HCT116 (cell line): ENCODE measurements at regions not wholly inside any gene's neighbourhood (a gene's known extent, or its start where the extent isn't known, plus 50 kb on each side); places are given as distances from the start of the nearest gene placed in this dataset.

Experiments
- ATAC-seq: fragments of 200-7000 bp; cut with Tn5 transposase; 2 replicates; pipeline ENCODE4 v1.9.1; 2020; ENCODE audit warnings: mild to moderate bottlenecking, moderate library complexity
- BruUV-seq: library from RNA; stranded (reverse); fragments of 400-500 nt; replicated peaks from 2 replicates; lab custom pipeline; 2021; lab: Mats Ljungman, UMichigan
- CTCF ChIA-PET: fragments of 300-600 bp; sonication (Branson Sonifier 250); formaldehyde crosslinking; loops from one replicate; lab custom pipeline; 2021; ENCODE audit warnings: antibody characterized with exemption; lab: Charles Lee
- POLR2A ChIA-PET: fragments of 300-600, 350-600 bp; sonication (Branson Sonifier 250); formaldehyde crosslinking; loops from one replicate; lab custom pipeline; 2021; ENCODE audit warnings: antibody characterized with exemption; lab: Charles Lee
- RAD21 ChIA-PET, 2 experiments: fragments of 300-600 bp; sonication (Branson Sonifier 250); formaldehyde crosslinking; loops; one replicate each; lab custom pipeline; 2023; ENCODE audit warnings: low total read pairs in 2 of 2; ENCODE audit not compliant: uncharacterized antibody in 2 of 2, unreplicated experiment in 2 of 2, low non-redundant PET in 1 of 2; lab: Charles Lee
- DNase-seq: peaks from one replicate; pipeline ENCODE4 v3.0.0-alpha.2; 2010; ENCODE audit warnings: low read depth, low spot score
- H2AFZ ChIP-seq: fragments of 200-600 bp; shearing (Covaris generic), sonication (generic); 2 replicates; pipeline ENCODE4 v1.6.1; 2017; ENCODE audit warnings: low read depth, mixed run types, mixed read lengths, antibody characterized with exemption, low read length; ENCODE audit not compliant: poor library complexity, severe bottlenecking
- H3K27ac ChIP-seq: 2 replicates; pipeline ENCODE4 v1.5.1; 2012; ENCODE audit warnings: low read depth, low read length
- H3K27me3 ChIP-seq: fragments of 200-600 bp; sonication (generic); 2 replicates; pipeline ENCODE4 v1.6.1; 2016; ENCODE audit warnings: mixed run types, low read length, mixed read lengths; ENCODE audit not compliant: insufficient read depth
- H3K36me3 ChIP-seq, 2 experiments: fragments of 200-500 bp in 1 of 2; fragments of 200-600 bp in 1 of 2; sonication (Bioruptor generic) in 1 of 2; sonication (generic) in 1 of 2; 2 replicates each; pipeline versions ENCODE4 v1.5.1 to v1.6.1; 2014 to 2016; ENCODE audit warnings: low read length in 2 of 2, inconsistent platforms in 1 of 2, mixed read lengths in 1 of 2, mixed run types in 1 of 2; ENCODE audit not compliant: insufficient read depth in 2 of 2, control insufficient read depth in 1 of 2
- H3K4me1 ChIP-seq, 2 experiments: fragments of 200-600 bp in 1 of 2; sonication (generic) in 1 of 2; 2 replicates each; pipeline versions ENCODE4 v1.5.1 to v1.6.1; 2012 to 2017; ENCODE audit warnings: low read length in 2 of 2, inconsistent platforms in 1 of 2, mild to moderate bottlenecking in 1 of 2, mixed read lengths in 1 of 2, mixed run types in 1 of 2, moderate library complexity in 1 of 2; ENCODE audit not compliant: insufficient read depth in 2 of 2, control insufficient read depth in 1 of 2
- H3K4me2 ChIP-seq: fragments of 200-600 bp; sonication (generic); 2 replicates; pipeline ENCODE4 v1.6.1; 2017; ENCODE audit warnings: mixed run types, low read length, mixed read lengths
- H3K4me3 ChIP-seq, 2 experiments: fragments of 200-600 bp in 1 of 2; sonication (generic) in 1 of 2; replicated peaks in 1 of 2; 2 replicates each; pipeline ENCODE4 v1.5.1; 2011 to 2016; ENCODE audit warnings: low read length in 2 of 2, control low read depth in 1 of 2, low read depth in 1 of 2, mild to moderate bottlenecking in 1 of 2, mixed read lengths in 1 of 2, mixed run types in 1 of 2
- H3K79me2 ChIP-seq: fragments of 200-600 bp; sonication (generic); 2 replicates; pipeline ENCODE4 v1.6.1; 2017; ENCODE audit warnings: mild to moderate bottlenecking, mixed run types, low read length, moderate library complexity, mixed read lengths; ENCODE audit not compliant: insufficient read depth
- H3K9ac ChIP-seq: fragments of 200-600 bp; sonication (generic); 2 replicates; pipeline ENCODE4 v1.6.1; 2016; ENCODE audit warnings: low read length, mixed read lengths
- H3K9me2 ChIP-seq: fragments of 200-600 bp; sonication (generic), shearing (Covaris generic); 2 replicates; pipeline ENCODE4 v1.6.1; 2017; ENCODE audit warnings: mixed run types, mild to moderate bottlenecking, moderate library complexity; ENCODE audit not compliant: insufficient read depth
- H3K9me3 ChIP-seq, 2 experiments: fragments of 200-500 bp in 1 of 2; fragments of 200-600 bp in 1 of 2; sonication (Bioruptor generic) in 1 of 2; sonication (generic) in 1 of 2; 2 replicates each; pipeline ENCODE4 v1.6.1; 2014 to 2017; ENCODE audit warnings: low read length in 2 of 2, mixed read lengths in 2 of 2, inconsistent platforms in 1 of 2, low read depth in 1 of 2, mild to moderate bottlenecking in 1 of 2, mixed run types in 1 of 2, moderate library complexity in 1 of 2; ENCODE audit not compliant: control insufficient read depth in 1 of 2, insufficient read depth in 1 of 2
- H4K20me1 ChIP-seq: fragments of 200-600 bp; sonication (generic), shearing (Covaris generic); 2 replicates; pipeline ENCODE4 v1.6.1; 2017; ENCODE audit warnings: mixed run types, mild to moderate bottlenecking, moderate library complexity; ENCODE audit not compliant: insufficient read depth
- CBX3 ChIP-seq: IDR thresholded peaks from 2 replicates; pipeline ENCODE4 v1.6.1; 2012; ENCODE audit warnings: low read depth
- CEBPB ChIP-seq: IDR thresholded peaks from 2 replicates; pipeline ENCODE4 v1.6.1; 2012; ENCODE audit warnings: low read depth
- EGR1 ChIP-seq: IDR thresholded peaks from 2 replicates; pipeline ENCODE4 v1.6.1; 2012; ENCODE audit warnings: low read depth
- ELF1 ChIP-seq: IDR thresholded peaks from 2 replicates; pipeline ENCODE4 v1.6.1; 2012; ENCODE audit warnings: low read depth, borderline replicate concordance
- EZH2 ChIP-seq: fragments of 200-600 bp; sonication (generic); IDR thresholded peaks from 2 replicates; pipeline ENCODE4 v1.6.1; 2017; ENCODE audit warnings: antibody characterized with exemption, mixed run types
- FOSL1 ChIP-seq: IDR thresholded peaks from 2 replicates; pipeline ENCODE4 v1.6.1; 2012; ENCODE audit warnings: low read depth
- JUND ChIP-seq: IDR thresholded peaks from 2 replicates; pipeline ENCODE4 v1.6.1; 2012
- POLR2A ChIP-seq: IDR thresholded peaks from 2 replicates; pipeline ENCODE4 v1.7.0; 2011; ENCODE audit warnings: borderline replicate concordance; ENCODE audit not compliant: insufficient read depth, insufficient read length; ENCODE audit errors: extremely low read depth
- POLR2AphosphoS5 ChIP-seq: IDR thresholded peaks from 2 replicates; pipeline ENCODE4 v1.6.1; 2011; ENCODE audit warnings: mild to moderate bottlenecking, low read depth, low read length, moderate library complexity
- RAD21 ChIP-seq: IDR thresholded peaks from 2 replicates; pipeline ENCODE4 v1.6.1; 2012; ENCODE audit warnings: low read depth, mild to moderate bottlenecking
- SIN3A ChIP-seq: IDR thresholded peaks from 2 replicates; pipeline ENCODE4 v1.6.1; 2012; ENCODE audit warnings: low read depth
- SP1 ChIP-seq: IDR thresholded peaks from 2 replicates; pipeline ENCODE4 v1.6.1; 2012; ENCODE audit warnings: low read depth
- SRF ChIP-seq: IDR thresholded peaks from 2 replicates; pipeline ENCODE4 v1.6.1; 2012; ENCODE audit warnings: low read depth
- TCF7L2 ChIP-seq: IDR thresholded peaks from 2 replicates; pipeline ENCODE4 v1.7.0; 2011; ENCODE audit warnings: borderline replicate concordance, inconsistent platforms; ENCODE audit not compliant: insufficient read depth, insufficient read length; ENCODE audit errors: extremely low read depth
- YY1 ChIP-seq: IDR thresholded peaks from 2 replicates; pipeline ENCODE4 v1.6.1; 2011; ENCODE audit warnings: low read length, low read depth, moderate library complexity, mild to moderate bottlenecking; ENCODE audit not compliant: insufficient replicate concordance; ENCODE audit errors: extremely low read depth
- intact Hi-C: fragments of 100-400 bp; cut with micrococcal nuclease; formaldehyde crosslinking; loops from 2 replicates; pipeline ENCODE4 v1.10.0; 2022
- TF ChIP-seq, protein P1 (sequence below), 3 experiments: fragments of 200-600 bp in 1 of 3; sonication (generic) in 1 of 3; IDR thresholded peaks in 2 of 3; conservative IDR thresholded peaks in 1 of 3; 2 replicates each; pipeline ENCODE4 v1.5.1; 2012 to 2017; ENCODE audit warnings: low read depth in 2 of 3, low read length in 2 of 3, antibody characterized with exemption in 1 of 3, borderline replicate concordance in 1 of 3, control low read depth in 1 of 3, mild to moderate bottlenecking in 1 of 3, mixed read lengths in 1 of 3, mixed run types in 1 of 3, moderate library complexity in 1 of 3; ENCODE audit not compliant: insufficient read depth in 1 of 3
- TF ChIP-seq, protein P2 (sequence below): IDR thresholded peaks from 2 replicates; pipeline ENCODE4 v1.6.1; 2011; ENCODE audit warnings: mild to moderate bottlenecking, low read length, moderate library complexity; ENCODE audit not compliant: insufficient replicate concordance; ENCODE audit errors: extremely low read depth
- TF ChIP-seq, protein P3 (sequence below): IDR thresholded peaks from 2 replicates; pipeline ENCODE4 v1.6.1; 2012

DNA sequence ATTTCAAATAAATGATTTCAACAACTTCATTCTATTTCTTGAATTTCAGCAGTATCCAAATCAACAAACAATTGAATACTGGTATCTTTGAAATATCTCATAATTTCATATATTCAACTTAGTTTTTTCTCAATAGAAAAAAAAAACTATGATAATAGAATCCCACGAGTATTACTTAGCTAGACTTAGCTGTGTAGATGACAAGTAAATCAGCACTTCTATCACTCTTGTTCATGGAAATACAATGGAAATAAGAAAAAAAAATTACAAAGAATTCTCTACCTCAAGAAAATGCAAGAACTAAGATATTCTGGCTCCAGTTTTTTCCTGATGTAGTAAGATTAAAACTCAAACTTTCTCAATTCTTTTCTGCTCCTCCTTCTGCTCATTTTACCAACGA is 256.2 kb upstream of the KYNU start:
- CTCF ChIA-PET, result no interaction called here
- H3K9me3 ChIP-seq, result no peaks in the 10 kb centered on the region
- no peak for ATAC-seq
- intact Hi-C loops, result no loop called here
- no peaks in the 10 kb centered on the region for H3K79me2 ChIP-seq
- H3K9ac ChIP-seq, result no peak overlapping the region
- H3K36me3 ChIP-seq, result no peaks in the 10 kb centered on the region
- no peaks in the 10 kb centered on the region for H4K20me1 ChIP-seq
- no TSS peak for BruUV-seq
- no peak overlapping the region for H2AFZ ChIP-seq
- DNase-seq, result no peak
- H3K4me3 ChIP-seq, result no peak overlapping the region
- TF ChIP-seq TCF7L2 (no peak), RAD21 (no peak), YY1 (no peak), JUND (no peak), SP1 (no peak), POLR2AphosphoS5 (no peak), SRF (no peak), POLR2A (no peak), SIN3A (no peak), CBX3 (no peak)
- TF ChIP-seq, all 23 proteins: peak for 0
- H3K4me2 ChIP-seq, result no peak overlapping the region
- H3K4me1 ChIP-seq, result no peaks in the 10 kb centered on the region
- ChIA-PET RAD21 (no interaction called here), POLR2A (no interaction called here)
- H3K27ac ChIP-seq, result no peak overlapping the region
- H3K27me3 ChIP-seq, result no peaks in the 10 kb centered on the region
- no peaks in the 10 kb centered on the region for H3K9me2 ChIP-seq

GRCh38 chr2:142617461-142617860 is 260.0 kb upstream of the KYNU start:
- Histone ChIP-seq H3K9me3 (no peaks in the 10 kb centered on the region), H4K20me1 (no peaks in the 10 kb centered on the region), H3K27me3 (no peaks in the 10 kb centered on the region), H3K4me2 (no peak overlapping the region), H3K9ac (no peak overlapping the region), H3K79me2 (no peaks in the 10 kb centered on the region), H3K36me3 (no peaks in the 10 kb centered on the region), H3K27ac (no peak overlapping the region), H3K4me1 (no peaks in the 10 kb centered on the region), H2AFZ (no peak overlapping the region), H3K4me3 (no peak overlapping the region), H3K9me2 (no peaks in the 10 kb centered on the region)
- intact Hi-C loops, result no loop called here
- ChIA-PET CTCF (no interaction called here), RAD21 (no interaction called here), POLR2A (no interaction called here)
- no peak for DNase-seq
- BruUV-seq, result no TSS peak
- TF ChIP-seq, protein P1, sequence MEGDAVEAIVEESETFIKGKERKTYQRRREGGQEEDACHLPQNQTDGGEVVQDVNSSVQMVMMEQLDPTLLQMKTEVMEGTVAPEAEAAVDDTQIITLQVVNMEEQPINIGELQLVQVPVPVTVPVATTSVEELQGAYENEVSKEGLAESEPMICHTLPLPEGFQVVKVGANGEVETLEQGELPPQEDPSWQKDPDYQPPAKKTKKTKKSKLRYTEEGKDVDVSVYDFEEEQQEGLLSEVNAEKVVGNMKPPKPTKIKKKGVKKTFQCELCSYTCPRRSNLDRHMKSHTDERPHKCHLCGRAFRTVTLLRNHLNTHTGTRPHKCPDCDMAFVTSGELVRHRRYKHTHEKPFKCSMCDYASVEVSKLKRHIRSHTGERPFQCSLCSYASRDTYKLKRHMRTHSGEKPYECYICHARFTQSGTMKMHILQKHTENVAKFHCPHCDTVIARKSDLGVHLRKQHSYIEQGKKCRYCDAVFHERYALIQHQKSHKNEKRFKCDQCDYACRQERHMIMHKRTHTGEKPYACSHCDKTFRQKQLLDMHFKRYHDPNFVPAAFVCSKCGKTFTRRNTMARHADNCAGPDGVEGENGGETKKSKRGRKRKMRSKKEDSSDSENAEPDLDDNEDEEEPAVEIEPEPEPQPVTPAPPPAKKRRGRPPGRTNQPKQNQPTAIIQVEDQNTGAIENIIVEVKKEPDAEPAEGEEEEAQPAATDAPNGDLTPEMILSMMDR (IDR thresholded peaks at IDR 0.05 in 2 of 3, conservative IDR thresholded peaks at IDR 0.05 in 1 of 3; ENCODE audit: borderline replicate concordance in 1 of 3, insufficient read depth in 1 of 3, low read depth in 2 of 3, low read length in 2 of 3), result no peak
- TF ChIP-seq, protein P2, sequence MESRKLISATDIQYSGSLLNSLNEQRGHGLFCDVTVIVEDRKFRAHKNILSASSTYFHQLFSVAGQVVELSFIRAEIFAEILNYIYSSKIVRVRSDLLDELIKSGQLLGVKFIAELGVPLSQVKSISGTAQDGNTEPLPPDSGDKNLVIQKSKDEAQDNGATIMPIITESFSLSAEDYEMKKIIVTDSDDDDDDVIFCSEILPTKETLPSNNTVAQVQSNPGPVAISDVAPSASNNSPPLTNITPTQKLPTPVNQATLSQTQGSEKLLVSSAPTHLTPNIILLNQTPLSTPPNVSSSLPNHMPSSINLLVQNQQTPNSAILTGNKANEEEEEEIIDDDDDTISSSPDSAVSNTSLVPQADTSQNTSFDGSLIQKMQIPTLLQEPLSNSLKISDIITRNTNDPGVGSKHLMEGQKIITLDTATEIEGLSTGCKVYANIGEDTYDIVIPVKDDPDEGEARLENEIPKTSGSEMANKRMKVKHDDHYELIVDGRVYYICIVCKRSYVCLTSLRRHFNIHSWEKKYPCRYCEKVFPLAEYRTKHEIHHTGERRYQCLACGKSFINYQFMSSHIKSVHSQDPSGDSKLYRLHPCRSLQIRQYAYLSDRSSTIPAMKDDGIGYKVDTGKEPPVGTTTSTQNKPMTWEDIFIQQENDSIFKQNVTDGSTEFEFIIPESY, result no peak
- TF ChIP-seq ELF1 (no peak), SIN3A (no peak), FOSL1 (no peak), POLR2AphosphoS5 (no peak), CEBPB (no peak), EZH2 (no peak), POLR2A (no peak), EGR1 (no peak), CBX3 (no peak), SP1 (no peak), YY1 (no peak), JUND (no peak)
- TF ChIP-seq, protein P3, sequence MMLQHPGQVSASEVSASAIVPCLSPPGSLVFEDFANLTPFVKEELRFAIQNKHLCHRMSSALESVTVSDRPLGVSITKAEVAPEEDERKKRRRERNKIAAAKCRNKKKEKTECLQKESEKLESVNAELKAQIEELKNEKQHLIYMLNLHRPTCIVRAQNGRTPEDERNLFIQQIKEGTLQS, result no peak
- ATAC-seq, result no peak
